ENCODE measurements at regions not wholly inside any gene's neighbourhood (a gene's known extent, or its start where the extent isn't known, plus 50 kb on each side); places are given as distances from the start of the nearest gene placed in this dataset.
"Not testable (repeated sequence)": the region's sequence is repeated elsewhere in the genome, so short reads cannot be mapped to it uniquely, and the experiment has no call there.

GRCh38 chr12:114852976-114853529, 169.1 kb upstream of the TBX3 start:
- DNase-seq (ENCODE audit: low spot score), result no peak

- no peak for DNase-seq (ENCODE audit: low spot score)
Measured at GRCh38 chr12:114851981-114852380, 168.0 kb upstream of the TBX3 start.

- DNase-seq (ENCODE audit: low spot score), result no peak
Measured at GRCh38 chr12:114850661-114851275, 166.8 kb upstream of the TBX3 start.

- DNase-seq (ENCODE audit: low spot score), result no peak
Measured at GRCh38 chr12:114848666-114849065, 164.7 kb upstream of the TBX3 start.

GRCh38 chr12:114847441-114848035, 163.6 kb upstream of the TBX3 start:
- no peak for DNase-seq (ENCODE audit: low spot score)

GRCh38 chr12:114846771-114847170, 162.8 kb upstream of the TBX3 start:
- DNase-seq (ENCODE audit: low spot score), result no peak

- DNase-seq (ENCODE audit: low spot score), result no peak
Measured at GRCh38 chr12:114841557-114842251, 157.7 kb upstream of the TBX3 start.

GRCh38 chr12:114838480-114838879, 154.5 kb upstream of the TBX3 start:
- DNase-seq (ENCODE audit: low spot score), result no peak

GRCh38 chr12:114836609-114837008, 152.6 kb upstream of the TBX3 start:
- DNase-seq (ENCODE audit: low spot score), result no peak

GRCh38 chr12:114835031-114835430, 151.1 kb upstream of the TBX3 start:
- no peak for DNase-seq (ENCODE audit: low spot score)

- DNase-seq (ENCODE audit: low spot score), result no peak
Measured at GRCh38 chr12:114834621-114835020, 150.6 kb upstream of the TBX3 start.

- no peak for DNase-seq (ENCODE audit: low spot score)
Measured at GRCh38 chr12:114829833-114830232, 145.9 kb upstream of the TBX3 start.

GRCh38 chr12:114829244-114829643, 145.3 kb upstream of the TBX3 start:
- not testable (repeated sequence) for DNase-seq (ENCODE audit: low spot score)

GRCh38 chr12:114827461-114827860, 143.5 kb upstream of the TBX3 start:
- DNase-seq (ENCODE audit: low spot score), result no peak

- no peak for DNase-seq (ENCODE audit: low spot score)
Measured at GRCh38 chr12:114826244-114826643, 142.3 kb upstream of the TBX3 start.

GRCh38 chr12:114823724-114824123, 139.7 kb upstream of the TBX3 start:
- no peak for DNase-seq (ENCODE audit: low spot score)

- DNase-seq (ENCODE audit: low spot score), result no peak
Measured at GRCh38 chr12:114821570-114821969, 137.6 kb upstream of the TBX3 start.

- DNase-seq (ENCODE audit: low spot score), result no peak
Measured at GRCh38 chr12:114820796-114821195, 136.8 kb upstream of the TBX3 start.

GRCh38 chr12:114817571-114818425, 133.8 kb upstream of the TBX3 start:
- no peak for DNase-seq (ENCODE audit: low spot score)

GRCh38 chr12:114815026-114815795, 131.2 kb upstream of the TBX3 start:
- DNase-seq (ENCODE audit: low spot score), result no peak
